OCI-LY1 (cell line): ENCODE measurements at regions not wholly inside any gene's neighbourhood (a gene's known extent, or its start where the extent isn't known, plus 50 kb on each side); places are given as distances from the start of the nearest gene placed in this dataset.

Source experiments
- H2AFZ ChIP-seq: fragments of 200-600 bp; sonication (generic), shearing (Covaris generic); 2 replicates; pipeline ENCODE4 v1.6.0; 2014; ENCODE audit warnings: antibody characterized with exemption, mild to moderate bottlenecking, low read length
- H3F3A ChIP-seq: fragments of 200-600 bp; sonication (generic), shearing (Covaris generic); 2 replicates; pipeline ENCODE4 v1.6.0; 2014; ENCODE audit warnings: mild to moderate bottlenecking, antibody characterized with exemption, low read length, moderate library complexity; ENCODE audit not compliant: insufficient read depth
- H3K27ac ChIP-seq: fragments of 200-600 bp; sonication (generic); 2 replicates; pipeline ENCODE4 v1.5.1; 2014; ENCODE audit warnings: low read length, mixed run types, mild to moderate bottlenecking, low read depth; ENCODE audit not compliant: poor library complexity, severe bottlenecking
- H3K27me3 ChIP-seq: fragments of 200-600 bp; sonication (generic); 2 replicates; pipeline ENCODE4 v1.6.0; 2014; ENCODE audit warnings: antibody characterized with exemption, mild to moderate bottlenecking, low read length, moderate library complexity; ENCODE audit not compliant: insufficient read depth
- H3K36me3 ChIP-seq: fragments of 200-600 bp; sonication (generic); 2 replicates; pipeline ENCODE4 v1.6.1; 2014; ENCODE audit warnings: mild to moderate bottlenecking, antibody characterized with exemption, low read length, moderate library complexity, mixed read lengths; ENCODE audit not compliant: insufficient read depth
- H3K4me1 ChIP-seq: fragments of 200-600 bp; sonication (generic); 2 replicates; pipeline ENCODE4 v1.5.1; 2014; ENCODE audit warnings: mild to moderate bottlenecking, low read length, moderate library complexity; ENCODE audit not compliant: insufficient read depth, severe bottlenecking
- H3K4me2 ChIP-seq: fragments of 200-600 bp; sonication (generic), shearing (Covaris generic); 2 replicates; pipeline ENCODE4 v1.6.1; 2014; ENCODE audit warnings: low read length
- H3K4me3 ChIP-seq: fragments of 200-600 bp; sonication (generic); 2 replicates; pipeline ENCODE4 v1.5.1; 2014; ENCODE audit warnings: low read length, low read depth, mild to moderate bottlenecking, mixed read lengths; ENCODE audit not compliant: poor library complexity, severe bottlenecking
- H3K79me2 ChIP-seq: fragments of 200-600 bp; shearing (Covaris generic); 2 replicates; pipeline ENCODE4 v1.6.1; 2016; ENCODE audit warnings: mixed run types, low read length, mixed read lengths; ENCODE audit not compliant: insufficient read depth
- H3K9ac ChIP-seq: fragments of 200-600 bp; sonication (generic), shearing (Covaris generic); 2 replicates; pipeline ENCODE4 v1.6.1; 2014; ENCODE audit warnings: mild to moderate bottlenecking, low read length, mixed read lengths
- H3K9me2 ChIP-seq: fragments of 200-600 bp; sonication (generic), shearing (Covaris generic); 2 replicates; pipeline ENCODE4 v1.6.1; 2014; ENCODE audit warnings: low read depth, mild to moderate bottlenecking, low read length, mixed read lengths
- H3K9me3 ChIP-seq: fragments of 200-600 bp; shearing (Covaris generic); 2 replicates; pipeline ENCODE4 v1.6.1; 2014; ENCODE audit warnings: low read length, mixed read lengths
- H4K20me1 ChIP-seq: fragments of 200-600 bp; sonication (generic), shearing (Covaris generic); 2 replicates; pipeline ENCODE4 v1.6.0; 2016; ENCODE audit warnings: mild to moderate bottlenecking, low read length; ENCODE audit not compliant: insufficient read depth
- CTCF ChIP-seq: fragments of 200-600 bp; sonication (generic), shearing (Covaris generic); IDR thresholded peaks from 2 replicates; pipeline ENCODE4 v1.5.1; 2017; ENCODE audit warnings: mild to moderate bottlenecking, antibody characterized with exemption, low read length, moderate library complexity, mixed read lengths
- EZH2 ChIP-seq: fragments of 200-600 bp; sonication (generic), shearing (Covaris generic); IDR thresholded peaks from 2 replicates; pipeline ENCODE4 v1.8.0; 2017; ENCODE audit warnings: borderline replicate concordance, mixed run types, mild to moderate bottlenecking, antibody characterized with exemption, low read length, moderate library complexity, mixed read lengths

- no peaks in the 10 kb centered on the region for H3K79me2 ChIP-seq
Measured at GRCh38 chr20:22063753-22064152, 358.3 kb downstream of the PAX1 start.

GRCh38 chr20:22062874-22063273 is 357.4 kb downstream of the PAX1 start:
- H3K27ac ChIP-seq, result no peak overlapping the region
- no peaks in the 10 kb centered on the region for H3K9me3 ChIP-seq
- TF ChIP-seq EZH2 (no peak), CTCF (no peak)
- H3K36me3 ChIP-seq, result no peaks in the 10 kb centered on the region
- H3K9ac ChIP-seq, result no peak overlapping the region
- no peak overlapping the region for H3K4me3 ChIP-seq
- no peaks in the 10 kb centered on the region for H3K27me3 ChIP-seq
- no peaks in the 10 kb centered on the region for H3F3A ChIP-seq
- H4K20me1 ChIP-seq, result no peaks in the 10 kb centered on the region
- H3K4me2 ChIP-seq, result no peak overlapping the region
- no peak overlapping the region for H2AFZ ChIP-seq
- H3K9me2 ChIP-seq, result no peaks in the 10 kb centered on the region
- no peaks in the 10 kb centered on the region for H3K4me1 ChIP-seq
- H3K79me2 ChIP-seq, result no peaks in the 10 kb centered on the region

More at GRCh38 chr20:22063753-22064152, 358.3 kb downstream of the PAX1 start:
- Histone ChIP-seq H3K36me3 (no peaks in the 10 kb centered on the region), H3K9me2 (no peaks in the 10 kb centered on the region), H3K4me2 (no peak overlapping the region), H3K27ac (no peak overlapping the region), H4K20me1 (no peaks in the 10 kb centered on the region), H3K9me3 (no peaks in the 10 kb centered on the region), H3K4me3 (no peak overlapping the region), H2AFZ (no peak overlapping the region), H3F3A (no peaks in the 10 kb centered on the region), H3K4me1 (no peaks in the 10 kb centered on the region), H3K9ac (no peak overlapping the region), H3K27me3 (no peaks in the 10 kb centered on the region)
- no peak for TF ChIP-seq CTCF
- TF ChIP-seq EZH2, result no peak

GRCh38 chr20:22060610-22061009 is 355.1 kb downstream of the PAX1 start:
- Histone ChIP-seq H3K4me2 (no peak overlapping the region), H3F3A (no peaks in the 10 kb centered on the region), H3K79me2 (no peaks in the 10 kb centered on the region)

More at GRCh38 chr20:22060610-22061009, 355.1 kb downstream of the PAX1 start:
- no peaks in the 10 kb centered on the region for H3K9me3 ChIP-seq
- H3K9ac ChIP-seq, result no peak overlapping the region
- H2AFZ ChIP-seq, result no peak overlapping the region
- no peaks in the 10 kb centered on the region for H3K4me1 ChIP-seq
- no peaks in the 10 kb centered on the region for H3K9me2 ChIP-seq
- H3K4me3 ChIP-seq, result no peak overlapping the region
- no peaks in the 10 kb centered on the region for H4K20me1 ChIP-seq
- TF ChIP-seq CTCF (no peak), EZH2 (no peak)
- H3K36me3 ChIP-seq, result no peaks in the 10 kb centered on the region
- H3K27ac ChIP-seq, result no peak overlapping the region
- no peaks in the 10 kb centered on the region for H3K27me3 ChIP-seq
